ENCODE measurements at regions not wholly inside any gene's neighbourhood (a gene's known extent, or its start where the extent isn't known, plus 50 kb on each side); places are given as distances from the start of the nearest gene placed in this dataset.

DNA sequence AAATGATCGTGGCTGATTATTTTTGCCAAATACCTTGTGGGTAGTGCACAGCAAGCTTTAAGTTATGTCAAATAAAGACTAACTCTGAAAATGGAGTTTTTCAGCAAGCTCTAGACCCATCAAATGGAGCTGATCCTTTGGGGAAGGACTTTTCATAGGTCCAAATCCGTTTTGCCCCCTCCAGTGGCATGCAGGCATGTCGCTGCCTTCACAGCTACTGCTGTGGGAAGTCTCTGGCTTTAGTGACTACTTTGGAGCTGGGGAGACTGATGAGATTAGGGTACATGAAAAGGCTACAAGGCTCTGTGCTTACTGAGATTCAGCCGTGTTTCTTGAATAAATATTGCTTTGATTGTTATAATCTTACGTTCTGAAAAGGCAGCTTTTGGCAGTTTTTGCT lies 106.6 kb upstream of the HS3ST1 start:
- H3K27me3 ChIP-seq (replicated peaks in 2 of 5; ENCODE audit: control insufficient read depth in 4 of 5, insufficient read depth in 5 of 5, low read length in 4 of 5) = no peaks in the 10 kb centered on the region
- WGBS (ENCODE audit: insufficient coverage) = 94% methylated on average over 5 of the region's 5 CpGs
- no peak overlapping the region for H3K4me3 ChIP-seq (ENCODE audit: control insufficient read depth in 1 of 7, extremely low read depth in 1 of 7, insufficient read depth in 4 of 7, low read depth in 2 of 7, low read length in 6 of 7)
- no peaks in the 10 kb centered on the region for H3K36me3 ChIP-seq (ENCODE audit: control insufficient read depth in 4 of 4, insufficient read depth in 4 of 4, low read length in 3 of 4)
- H3K9me3 ChIP-seq (ENCODE audit: control extremely low read depth in 1 of 5, control insufficient read depth in 4 of 5, insufficient read depth in 2 of 5, low read depth in 1 of 5, low read length in 4 of 5) = peaks cover 0 to 4% (median 0%) of the 10 kb centered on the region in 5 experiments
- no peak overlapping the region for H3K27ac ChIP-seq (ENCODE audit: insufficient read depth in 1 of 2, low read depth in 1 of 2, low read length in 2 of 2, poor library complexity in 1 of 2, severe bottlenecking in 2 of 2)
- H3K4me1 ChIP-seq (ENCODE audit: control extremely low read depth in 1 of 4, control insufficient read depth in 4 of 4, insufficient read depth in 4 of 4, low read length in 3 of 4) = no peaks in the 10 kb centered on the region
- ChIA-PET POLR2A (no interaction called here), CTCF (no interaction called here)
- no peak for DNase-seq

DNA sequence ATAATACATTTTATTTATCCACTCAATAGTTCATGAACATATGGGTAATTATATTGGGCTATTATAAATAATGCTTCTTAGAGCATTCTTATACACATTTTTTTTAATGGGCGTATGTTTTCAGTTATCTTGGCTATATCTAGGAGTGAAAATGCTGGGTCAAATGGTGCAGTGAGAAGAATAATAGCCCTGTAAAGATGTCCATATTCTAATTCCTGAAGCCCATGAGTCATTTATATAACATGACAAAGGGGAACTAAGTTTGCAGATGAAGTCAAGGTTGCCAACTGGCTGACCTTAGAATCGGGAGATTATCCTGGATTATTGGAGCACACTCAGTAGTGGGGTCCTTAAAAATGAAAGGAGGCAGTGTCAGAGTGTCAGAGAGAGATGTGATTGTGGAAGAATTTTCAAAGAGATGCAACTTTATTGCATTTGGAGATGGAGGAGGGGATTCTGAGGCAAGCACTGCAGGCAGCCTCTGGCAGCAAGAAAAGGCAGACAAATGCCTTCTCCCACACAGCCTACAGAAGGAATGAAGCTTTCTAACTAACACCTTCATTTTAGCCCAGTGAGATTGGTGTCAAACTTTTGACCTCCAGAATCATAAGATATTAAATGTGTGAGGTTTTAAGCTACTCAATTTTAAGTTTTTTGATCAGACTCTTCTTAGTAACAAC lies 106.1 kb upstream of the HS3ST1 start:
- Histone ChIP-seq H3K36me3 (ENCODE audit: control insufficient read depth in 4 of 4, insufficient read depth in 4 of 4, low read length in 3 of 4) (no peaks in the 10 kb centered on the region), H3K27me3 (replicated peaks in 2 of 5; ENCODE audit: control insufficient read depth in 4 of 5, insufficient read depth in 5 of 5, low read length in 4 of 5) (no peaks in the 10 kb centered on the region), H3K27ac (ENCODE audit: insufficient read depth in 1 of 2, low read depth in 1 of 2, low read length in 2 of 2, poor library complexity in 1 of 2, severe bottlenecking in 2 of 2) (no peak overlapping the region), H3K4me1 (ENCODE audit: control extremely low read depth in 1 of 4, control insufficient read depth in 4 of 4, insufficient read depth in 4 of 4, low read length in 3 of 4) (no peaks in the 10 kb centered on the region), H3K4me3 (ENCODE audit: control insufficient read depth in 1 of 7, extremely low read depth in 1 of 7, insufficient read depth in 4 of 7, low read depth in 2 of 7, low read length in 6 of 7) (no peak overlapping the region), H3K9me3 (ENCODE audit: control extremely low read depth in 1 of 5, control insufficient read depth in 4 of 5, insufficient read depth in 2 of 5, low read depth in 1 of 5, low read length in 4 of 5) (peaks cover 0 to 5% (median 0%) of the 10 kb centered on the region in 5 experiments)
- WGBS (ENCODE audit: insufficient coverage) = 92% methylated on average over 1 of the region's 2 CpGs
- no peak for DNase-seq
- POLR2A ChIA-PET = no interaction called here
- CTCF ChIA-PET = no interaction called here

DNA sequence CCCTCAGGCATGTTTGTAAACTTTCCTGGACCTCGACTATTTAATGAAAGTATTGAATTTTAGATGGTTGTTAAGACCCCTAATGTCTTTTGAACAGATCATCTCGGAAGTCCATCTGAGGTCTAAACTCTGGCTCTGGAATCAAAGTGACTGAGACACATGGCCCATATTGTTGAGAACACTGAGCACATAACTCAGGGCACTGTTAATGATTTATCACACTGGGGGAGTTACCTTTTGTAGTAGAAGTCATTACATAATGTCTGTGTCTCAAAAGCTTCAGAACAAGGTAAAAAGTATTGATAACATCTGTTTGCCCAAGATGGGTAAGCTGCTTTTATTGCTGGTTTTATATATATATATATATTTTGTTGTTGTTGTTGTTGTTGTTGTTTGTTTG lies 103.4 kb upstream of the HS3ST1 start:
- Histone ChIP-seq H3K4me1 (ENCODE audit: control extremely low read depth in 1 of 4, control insufficient read depth in 4 of 4, insufficient read depth in 4 of 4, low read length in 3 of 4) (no peaks in the 10 kb centered on the region), H3K27ac (ENCODE audit: insufficient read depth in 1 of 2, low read depth in 1 of 2, low read length in 2 of 2, poor library complexity in 1 of 2, severe bottlenecking in 2 of 2) (no peak overlapping the region), H3K36me3 (ENCODE audit: control insufficient read depth in 4 of 4, insufficient read depth in 4 of 4, low read length in 3 of 4) (no peaks in the 10 kb centered on the region), H3K27me3 (replicated peaks in 2 of 5; ENCODE audit: control insufficient read depth in 4 of 5, insufficient read depth in 5 of 5, low read length in 4 of 5) (no peaks in the 10 kb centered on the region), H3K4me3 (ENCODE audit: control insufficient read depth in 1 of 7, extremely low read depth in 1 of 7, insufficient read depth in 4 of 7, low read depth in 2 of 7, low read length in 6 of 7) (no peak overlapping the region), H3K9me3 (ENCODE audit: control extremely low read depth in 1 of 5, control insufficient read depth in 4 of 5, insufficient read depth in 2 of 5, low read depth in 1 of 5, low read length in 4 of 5) (peaks cover 0 to 5% (median 0%) of the 10 kb centered on the region in 5 experiments)
- POLR2A ChIA-PET = no interaction called here
- WGBS (ENCODE audit: insufficient coverage) = 70% methylated on average over 2 of the region's 2 CpGs
- DNase-seq = no peak
- CTCF ChIA-PET = interaction anchor here (0.8 kb wide), 1 partner anchor 9 kb away, joined by 3 read pairs; no protein-coding TSS in a partner anchor

DNA sequence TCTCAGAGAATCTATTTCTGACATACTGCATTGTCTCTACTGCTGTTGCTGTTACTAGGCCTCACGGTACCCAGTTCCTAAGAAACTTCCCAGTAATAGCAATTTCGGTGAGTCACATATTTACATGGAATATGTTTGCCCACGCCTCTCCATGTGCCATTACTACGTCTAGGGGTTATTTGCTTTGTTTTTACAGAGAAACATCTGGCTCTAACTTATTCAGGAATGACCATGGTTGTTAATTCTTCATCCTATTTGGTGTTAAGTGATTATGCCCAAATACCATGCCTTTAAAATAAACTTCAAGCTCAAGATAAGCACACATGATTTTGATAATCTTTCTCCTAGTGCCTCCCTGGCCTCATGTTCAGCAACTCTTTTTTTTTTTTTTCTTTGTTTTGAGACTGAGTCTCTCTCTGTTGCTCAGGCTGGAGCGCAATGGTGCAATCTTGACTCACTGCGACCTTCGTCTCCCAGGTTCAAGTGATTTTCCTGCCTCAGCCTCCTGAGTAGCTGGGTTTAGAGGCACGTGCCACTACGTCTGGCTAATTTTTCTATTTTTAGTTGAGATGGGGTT lies 101.0 kb upstream of the HS3ST1 start:
- Histone ChIP-seq H3K36me3 (ENCODE audit: control insufficient read depth in 4 of 4, insufficient read depth in 4 of 4, low read length in 3 of 4) (no peaks in the 10 kb centered on the region), H3K4me1 (ENCODE audit: control extremely low read depth in 1 of 4, control insufficient read depth in 4 of 4, insufficient read depth in 4 of 4, low read length in 3 of 4) (peaks cover 0 to 2% (median 0%) of the 10 kb centered on the region in 4 experiments), H3K27me3 (replicated peaks in 2 of 5; ENCODE audit: control insufficient read depth in 4 of 5, insufficient read depth in 5 of 5, low read length in 4 of 5) (no peaks in the 10 kb centered on the region), H3K9me3 (ENCODE audit: control extremely low read depth in 1 of 5, control insufficient read depth in 4 of 5, insufficient read depth in 2 of 5, low read depth in 1 of 5, low read length in 4 of 5) (peaks cover 0 to 5% (median 0%) of the 10 kb centered on the region in 5 experiments), H3K4me3 (ENCODE audit: control insufficient read depth in 1 of 7, extremely low read depth in 1 of 7, insufficient read depth in 4 of 7, low read depth in 2 of 7, low read length in 6 of 7) (no peak overlapping the region), H3K27ac (ENCODE audit: insufficient read depth in 1 of 2, low read depth in 1 of 2, low read length in 2 of 2, poor library complexity in 1 of 2, severe bottlenecking in 2 of 2) (no peak overlapping the region)
- ChIA-PET CTCF (interaction anchor here (0.6 kb wide), 1 partner anchor 1402 kb away, joined by 5 read pairs; no protein-coding TSS in a partner anchor), POLR2A (no interaction called here)
- DNase-seq = no peak
- 88% methylated on average over 4 of the region's 9 CpGs for WGBS (ENCODE audit: insufficient coverage)

DNA sequence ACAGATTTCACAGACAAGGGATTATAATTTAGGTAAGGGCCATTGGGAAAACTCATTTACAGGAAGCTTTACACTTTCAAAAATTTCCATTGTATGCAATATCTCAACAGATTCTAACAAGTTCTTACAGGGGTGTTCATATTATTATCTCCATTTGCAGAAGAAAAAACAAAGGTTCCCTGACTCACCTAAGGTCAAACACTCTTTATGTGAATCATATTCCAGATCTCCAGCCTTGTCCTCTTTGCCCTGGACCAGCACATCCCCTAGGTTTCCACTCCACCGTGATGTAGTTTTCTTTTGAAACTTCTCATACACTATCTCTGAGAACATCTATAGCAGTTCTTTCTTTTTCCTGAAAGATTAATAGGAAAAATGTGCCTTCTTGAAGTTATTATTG lies 96.4 kb upstream of the HS3ST1 start:
- no peaks in the 10 kb centered on the region for H3K9me3 ChIP-seq (ENCODE audit: control extremely low read depth in 1 of 5, control insufficient read depth in 4 of 5, insufficient read depth in 2 of 5, low read depth in 1 of 5, low read length in 4 of 5)
- CTCF ChIA-PET = no interaction called here
- POLR2A ChIA-PET = no interaction called here
- no peak for DNase-seq
- no peaks in the 10 kb centered on the region for H3K27me3 ChIP-seq (replicated peaks in 2 of 5; ENCODE audit: control insufficient read depth in 4 of 5, insufficient read depth in 5 of 5, low read length in 4 of 5)
- H3K4me1 ChIP-seq (ENCODE audit: control extremely low read depth in 1 of 4, control insufficient read depth in 4 of 4, insufficient read depth in 4 of 4, low read length in 3 of 4) = peaks cover 0 to 2% (median 0%) of the 10 kb centered on the region in 4 experiments
- no peak overlapping the region for H3K4me3 ChIP-seq (ENCODE audit: control insufficient read depth in 1 of 7, extremely low read depth in 1 of 7, insufficient read depth in 4 of 7, low read depth in 2 of 7, low read length in 6 of 7)
- no peaks in the 10 kb centered on the region for H3K36me3 ChIP-seq (ENCODE audit: control insufficient read depth in 4 of 4, insufficient read depth in 4 of 4, low read length in 3 of 4)
- H3K27ac ChIP-seq (ENCODE audit: insufficient read depth in 1 of 2, low read depth in 1 of 2, low read length in 2 of 2, poor library complexity in 1 of 2, severe bottlenecking in 2 of 2) = no peak overlapping the region
- WGBS (ENCODE audit: insufficient coverage) = no CpG with 5 or more reads among the region's 1 CpG

DNA sequence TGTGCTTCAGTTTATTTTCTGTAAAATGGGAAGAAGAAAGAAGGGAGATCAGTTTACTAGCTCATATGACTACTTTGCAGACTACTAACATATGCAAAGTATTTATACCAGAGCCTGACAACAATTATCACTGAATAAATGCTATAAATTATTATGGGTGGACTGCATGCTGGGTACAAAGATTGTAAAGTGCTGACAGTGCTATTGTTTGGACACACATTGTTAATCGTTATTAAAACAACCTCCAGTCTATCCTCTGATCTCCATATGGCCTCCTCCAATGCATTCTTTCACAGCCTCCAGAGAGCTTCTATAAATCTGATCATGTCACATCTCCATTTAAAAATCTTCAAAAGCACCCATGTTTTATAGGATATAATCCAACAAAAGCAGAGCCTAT lies 90.1 kb upstream of the HS3ST1 start:
- no CpG with 5 or more reads among the region's 1 CpG for WGBS (ENCODE audit: insufficient coverage)
- Histone ChIP-seq H3K4me3 (ENCODE audit: control insufficient read depth in 1 of 7, extremely low read depth in 1 of 7, insufficient read depth in 4 of 7, low read depth in 2 of 7, low read length in 6 of 7) (no peak overlapping the region), H3K9me3 (ENCODE audit: control extremely low read depth in 1 of 5, control insufficient read depth in 4 of 5, insufficient read depth in 2 of 5, low read depth in 1 of 5, low read length in 4 of 5) (no peaks in the 10 kb centered on the region), H3K36me3 (ENCODE audit: control insufficient read depth in 4 of 4, insufficient read depth in 4 of 4, low read length in 3 of 4) (no peaks in the 10 kb centered on the region), H3K4me1 (ENCODE audit: control extremely low read depth in 1 of 4, control insufficient read depth in 4 of 4, insufficient read depth in 4 of 4, low read length in 3 of 4) (no peaks in the 10 kb centered on the region), H3K27me3 (replicated peaks in 2 of 5; ENCODE audit: control insufficient read depth in 4 of 5, insufficient read depth in 5 of 5, low read length in 4 of 5) (peaks cover 0 to 5% (median 0%) of the 10 kb centered on the region in 5 experiments), H3K27ac (ENCODE audit: insufficient read depth in 1 of 2, low read depth in 1 of 2, low read length in 2 of 2, poor library complexity in 1 of 2, severe bottlenecking in 2 of 2) (no peak overlapping the region)
- POLR2A ChIA-PET = no interaction called here
- no peak for DNase-seq
- CTCF ChIA-PET = no interaction called here

DNA sequence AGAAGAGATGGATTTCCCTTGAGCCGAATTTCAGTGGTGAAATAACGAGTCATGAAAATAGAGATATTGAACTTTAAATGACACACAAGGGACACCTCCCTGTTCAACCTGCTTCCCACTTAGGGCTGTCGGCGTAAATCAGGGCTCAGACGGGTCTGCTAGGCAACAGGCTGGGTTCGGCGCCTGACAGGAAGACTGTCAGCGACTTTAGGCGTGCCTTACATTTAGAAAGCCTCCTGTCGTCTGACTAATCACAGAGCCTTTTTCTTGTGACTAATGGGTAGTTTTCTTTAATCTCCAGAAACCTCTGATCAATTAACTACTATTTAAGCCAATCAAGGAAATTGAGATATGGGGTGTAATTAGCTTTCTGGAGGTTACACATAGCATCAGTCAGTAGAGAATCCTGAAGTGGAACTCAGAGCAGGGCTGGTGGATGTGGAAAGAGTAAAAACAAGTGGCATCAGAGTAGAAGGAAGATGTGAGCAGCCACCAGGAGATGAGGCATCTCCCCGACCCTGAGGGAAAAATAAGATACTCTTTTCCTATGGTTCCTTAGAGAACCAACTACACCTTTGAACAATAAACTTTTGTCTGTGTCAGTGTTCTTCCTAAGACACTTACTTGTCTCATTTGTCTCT lies 86.2 kb upstream of the HS3ST1 start:
- CTCF ChIA-PET = no interaction called here
- Histone ChIP-seq H3K27ac (ENCODE audit: insufficient read depth in 1 of 2, low read depth in 1 of 2, low read length in 2 of 2, poor library complexity in 1 of 2, severe bottlenecking in 2 of 2) (no peak overlapping the region), H3K9me3 (ENCODE audit: control extremely low read depth in 1 of 5, control insufficient read depth in 4 of 5, insufficient read depth in 2 of 5, low read depth in 1 of 5, low read length in 4 of 5) (no peaks in the 10 kb centered on the region)

More for the DNA sequence above, 86.2 kb upstream of the HS3ST1 start:
- POLR2A ChIA-PET = no interaction called here
- Histone ChIP-seq H3K27me3 (replicated peaks in 2 of 5; ENCODE audit: control insufficient read depth in 4 of 5, insufficient read depth in 5 of 5, low read length in 4 of 5) (peaks cover 0 to 5% (median 0%) of the 10 kb centered on the region in 5 experiments), H3K36me3 (ENCODE audit: control insufficient read depth in 4 of 4, insufficient read depth in 4 of 4, low read length in 3 of 4) (no peaks in the 10 kb centered on the region), H3K4me3 (ENCODE audit: control insufficient read depth in 1 of 7, extremely low read depth in 1 of 7, insufficient read depth in 4 of 7, low read depth in 2 of 7, low read length in 6 of 7) (no peak overlapping the region), H3K4me1 (ENCODE audit: control extremely low read depth in 1 of 4, control insufficient read depth in 4 of 4, insufficient read depth in 4 of 4, low read length in 3 of 4) (no peaks in the 10 kb centered on the region)
- DNase-seq = peak in 2 of 3 donors; percentile 25 to 50
- 29% methylated on average over 8 of the region's 11 CpGs for WGBS (ENCODE audit: insufficient coverage)
